OCI-LY7 (cell line): ENCODE measurements at regions not wholly inside any gene's neighbourhood (a gene's known extent, or its start where the extent isn't known, plus 50 kb on each side); places are given as distances from the start of the nearest gene placed in this dataset.

ENCODE experiments used
- BruUV-seq: library from RNA; stranded (reverse); fragments of 400-500 nt; replicated peaks from 2 replicates; lab custom pipeline; 2021; lab: Mats Ljungman, UMichigan
- CTCF ChIA-PET: fragments of 300-600 bp; sonication (Branson Sonifier 250); formaldehyde crosslinking; loops from one replicate; lab custom pipeline; 2022; ENCODE audit warnings: antibody characterized with exemption; ENCODE audit not compliant: unreplicated experiment; lab: Charles Lee
- POLR2A ChIA-PET: fragments of 300-600 bp; sonication (Branson Sonifier 250); formaldehyde crosslinking; loops from one replicate; lab custom pipeline; 2022; ENCODE audit warnings: antibody characterized with exemption; lab: Charles Lee
- DNase-seq: peaks from one replicate; pipeline ENCODE4 v3.0.0-alpha.2; 2015; ENCODE audit warnings: low spot score
- H2AFZ ChIP-seq: fragments of 200-600 bp; sonication (generic), shearing (Covaris generic); 2 replicates; pipeline ENCODE4 v1.6.1; 2014; ENCODE audit warnings: mild to moderate bottlenecking, antibody characterized with exemption, low read length, moderate library complexity
- H3K27ac ChIP-seq: fragments of 200-600 bp; sonication (generic); 2 replicates; pipeline ENCODE4 v1.5.1; 2014; ENCODE audit warnings: mixed run types, low read depth, mild to moderate bottlenecking, moderate library complexity, low read length, inconsistent platforms; ENCODE audit not compliant: poor library complexity, severe bottlenecking
- H3K36me3 ChIP-seq: fragments of 200-600 bp; sonication (generic); 2 replicates; pipeline ENCODE4 v1.6.1; 2014; ENCODE audit warnings: mild to moderate bottlenecking, antibody characterized with exemption, low read length, moderate library complexity, mixed read lengths; ENCODE audit not compliant: insufficient read depth
- H3K4me1 ChIP-seq: fragments of 200-600 bp; sonication (generic); 2 replicates; pipeline ENCODE4 v1.5.1; 2014; ENCODE audit warnings: mild to moderate bottlenecking, low read length; ENCODE audit not compliant: insufficient read depth, poor library complexity, severe bottlenecking
- H3K4me2 ChIP-seq: fragments of 200-600 bp; sonication (generic); 2 replicates; pipeline ENCODE4 v1.6.1; 2014; ENCODE audit warnings: mild to moderate bottlenecking, low read length
- H3K4me3 ChIP-seq: fragments of 200-600 bp; sonication (generic); 2 replicates; pipeline ENCODE4 v1.5.1; 2014; ENCODE audit warnings: mild to moderate bottlenecking, low read depth, low read length; ENCODE audit not compliant: poor library complexity, severe bottlenecking
- H3K79me2 ChIP-seq: fragments of 200-600 bp; sonication (generic); 2 replicates; pipeline ENCODE4 v1.6.1; 2016; ENCODE audit warnings: low read depth, mild to moderate bottlenecking, low read length, moderate library complexity, mixed read lengths; ENCODE audit not compliant: insufficient read depth
- H3K9me2 ChIP-seq: fragments of 200-600 bp; sonication (generic); 2 replicates; pipeline ENCODE4 v1.6.1; 2016; ENCODE audit warnings: mild to moderate bottlenecking, low read length, mixed read lengths; ENCODE audit not compliant: insufficient read depth
- H3K9me3 ChIP-seq: fragments of 200-600 bp; sonication (generic); 2 replicates; pipeline ENCODE4 v1.6.1; 2014; ENCODE audit warnings: mild to moderate bottlenecking, mixed run types, low read length, mixed read lengths
- H4K20me1 ChIP-seq: fragments of 200-600 bp; sonication (generic); 2 replicates; pipeline ENCODE4 v1.6.1; 2014; ENCODE audit warnings: mild to moderate bottlenecking, antibody characterized with exemption, low read length, moderate library complexity, mixed read lengths; ENCODE audit not compliant: insufficient read depth
- CTCF ChIP-seq: fragments of 200-600 bp; sonication (generic); conservative IDR thresholded peaks from 2 replicates; pipeline ENCODE4 v1.5.1; 2014; ENCODE audit warnings: mild to moderate bottlenecking, antibody characterized with exemption, low read length, moderate library complexity, mixed read lengths
- EZH2phosphoT487 ChIP-seq: fragments of 200-600 bp; sonication (generic); IDR thresholded peaks from 2 replicates; pipeline ENCODE4 v1.6.1; 2018; ENCODE audit warnings: low read depth, borderline replicate concordance, mild to moderate bottlenecking, mixed run types, antibody characterized with exemption, low read length, moderate library complexity, mixed read lengths
- intact Hi-C: fragments of 100-400 bp; cut with micrococcal nuclease; formaldehyde crosslinking; loops from one replicate; pipeline ENCODE4 v1.10.0; 2022; ENCODE audit not compliant: unreplicated experiment

- Histone ChIP-seq H2AFZ (no peak overlapping the region), H3K9me2 (no peaks in the 10 kb centered on the region), H3K9me3 (no peaks in the 10 kb centered on the region), H3K79me2 (no peaks in the 10 kb centered on the region), H3K36me3 (no peaks in the 10 kb centered on the region), H3K4me1 (no peaks in the 10 kb centered on the region), H3K4me3 (no peak overlapping the region), H4K20me1 (no peaks in the 10 kb centered on the region), H3K4me2 (no peak overlapping the region), H3K27ac (no peak overlapping the region)
- intact Hi-C loops = no loop called here
- POLR2A ChIA-PET = no interaction called here
- no TSS peak for BruUV-seq
- DNase-seq = no peak
- CTCF ChIA-PET = no interaction called here
- TF ChIP-seq CTCF (no peak), EZH2phosphoT487 (no peak)
These were observed 138.9 kb upstream of the BMPER start for GRCh38 chr7:33766405-33766804.

- Histone ChIP-seq H3K4me3 (no peak overlapping the region), H4K20me1 (no peaks in the 10 kb centered on the region), H3K79me2 (no peaks in the 10 kb centered on the region), H3K27ac (no peak overlapping the region), H3K4me2 (no peak overlapping the region), H2AFZ (no peak overlapping the region), H3K9me3 (no peaks in the 10 kb centered on the region), H3K4me1 (no peaks in the 10 kb centered on the region), H3K9me2 (no peaks in the 10 kb centered on the region), H3K36me3 (no peaks in the 10 kb centered on the region)
- no peak for DNase-seq
- CTCF ChIA-PET = no interaction called here
- intact Hi-C loops = no loop called here
- BruUV-seq = no TSS peak
- POLR2A ChIA-PET = interaction anchor here (0.7 kb wide), 1 partner anchor 1313 kb away, joined by 3 read pairs; no protein-coding TSS in a partner anchor
- TF ChIP-seq EZH2phosphoT487 (no peak), CTCF (no peak)
These were observed 135.4 kb upstream of the BMPER start for GRCh38 chr7:33769930-33770329.

GRCh38 chr7:33770576-33770975 is 134.8 kb upstream of the BMPER start:
- Histone ChIP-seq H3K9me2 (no peaks in the 10 kb centered on the region), H3K79me2 (no peaks in the 10 kb centered on the region), H3K36me3 (no peaks in the 10 kb centered on the region), H3K4me2 (no peak overlapping the region), H3K4me3 (no peak overlapping the region), H3K27ac (no peak overlapping the region), H3K9me3 (no peaks in the 10 kb centered on the region), H4K20me1 (no peaks in the 10 kb centered on the region), H2AFZ (no peak overlapping the region), H3K4me1 (no peaks in the 10 kb centered on the region)
- no peak for TF ChIP-seq EZH2phosphoT487
- no peak for TF ChIP-seq CTCF
- DNase-seq = no peak
- CTCF ChIA-PET = no interaction called here
- BruUV-seq = no TSS peak
- intact Hi-C loops = no loop called here
- POLR2A ChIA-PET = interaction anchor here (0.7 kb wide), 1 partner anchor 1314 kb away, joined by 3 read pairs; no protein-coding TSS in a partner anchor
